Cardiac muscle cell (in vitro differentiated cells and primary cell): ENCODE measurements at regions not wholly inside any gene's neighbourhood (a gene's known extent, or its start where the extent isn't known, plus 50 kb on each side); places are given as distances from the start of the nearest gene placed in this dataset.

Experiments used
- DNase-seq, 2 donors: peaks; one replicate each; pipeline versions ENCODE4 v3.0.0 to v3.0.0-alpha.2; 2010 to 2017; ENCODE audit warnings: low read depth in 1 of 2, low spot score in 1 of 2
- H3K27ac ChIP-seq: fragments of 200-600 bp; sonication (generic); 2 replicates; pipeline ENCODE4 v1.5.1; 2016
- H3K27me3 ChIP-seq: fragments of 200-600 bp; sonication (generic); 2 replicates; pipeline ENCODE4 v1.6.0; 2016; ENCODE audit warnings: control low read depth
- H3K36me3 ChIP-seq: fragments of 200-600 bp; sonication (generic); 2 replicates; pipeline ENCODE4 v1.5.1; 2016; ENCODE audit warnings: control low read depth
- H3K4me1 ChIP-seq: fragments of 200-600 bp; sonication (generic); 2 replicates; pipeline ENCODE4 v1.8.1; 2017; ENCODE audit warnings: low read depth, mild to moderate bottlenecking, mixed run types
- H3K4me3 ChIP-seq: fragments of 200-600 bp; sonication (generic); 2 replicates; pipeline ENCODE4 v1.5.1; 2016; ENCODE audit warnings: mild to moderate bottlenecking
- H3K9me3 ChIP-seq: fragments of 200-600 bp; sonication (generic); 2 replicates; pipeline ENCODE4 v1.5.1; 2017; ENCODE audit warnings: low read depth, mild to moderate bottlenecking, control low read depth
- TF ChIP-seq, protein P1 (sequence below): IDR thresholded peaks from 2 replicates; pipeline ENCODE4 v1.5.1; 2012; ENCODE audit warnings: low read depth, mild to moderate bottlenecking, low read length

DNA sequence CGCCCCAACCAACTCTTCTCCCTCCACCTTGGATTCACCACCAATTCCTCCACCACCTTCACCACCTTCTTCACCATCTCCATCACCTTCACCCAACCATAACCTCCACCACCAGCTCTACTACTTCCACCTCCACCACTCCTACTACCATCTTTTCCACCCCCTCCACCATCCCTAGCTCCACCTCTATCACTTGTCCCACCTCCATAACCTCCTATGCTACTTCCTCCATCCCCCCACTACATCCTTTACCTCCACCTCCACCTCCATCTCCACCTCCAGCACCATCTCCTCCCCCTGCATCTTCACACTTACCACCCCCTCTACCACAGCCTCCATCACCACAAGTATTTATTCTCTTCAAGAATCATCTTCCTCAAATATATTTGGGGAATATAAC is 254.9 kb upstream of the EGLN3 start:
- Histone ChIP-seq H3K27me3 (no peaks in the 10 kb centered on the region), H3K27ac (no peak overlapping the region), H3K4me3 (no peak overlapping the region), H3K4me1 (no peaks in the 10 kb centered on the region), H3K36me3 (no peaks in the 10 kb centered on the region), H3K9me3 (no peaks in the 10 kb centered on the region)
- TF ChIP-seq, protein P1, sequence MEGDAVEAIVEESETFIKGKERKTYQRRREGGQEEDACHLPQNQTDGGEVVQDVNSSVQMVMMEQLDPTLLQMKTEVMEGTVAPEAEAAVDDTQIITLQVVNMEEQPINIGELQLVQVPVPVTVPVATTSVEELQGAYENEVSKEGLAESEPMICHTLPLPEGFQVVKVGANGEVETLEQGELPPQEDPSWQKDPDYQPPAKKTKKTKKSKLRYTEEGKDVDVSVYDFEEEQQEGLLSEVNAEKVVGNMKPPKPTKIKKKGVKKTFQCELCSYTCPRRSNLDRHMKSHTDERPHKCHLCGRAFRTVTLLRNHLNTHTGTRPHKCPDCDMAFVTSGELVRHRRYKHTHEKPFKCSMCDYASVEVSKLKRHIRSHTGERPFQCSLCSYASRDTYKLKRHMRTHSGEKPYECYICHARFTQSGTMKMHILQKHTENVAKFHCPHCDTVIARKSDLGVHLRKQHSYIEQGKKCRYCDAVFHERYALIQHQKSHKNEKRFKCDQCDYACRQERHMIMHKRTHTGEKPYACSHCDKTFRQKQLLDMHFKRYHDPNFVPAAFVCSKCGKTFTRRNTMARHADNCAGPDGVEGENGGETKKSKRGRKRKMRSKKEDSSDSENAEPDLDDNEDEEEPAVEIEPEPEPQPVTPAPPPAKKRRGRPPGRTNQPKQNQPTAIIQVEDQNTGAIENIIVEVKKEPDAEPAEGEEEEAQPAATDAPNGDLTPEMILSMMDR, result no peak
- DNase-seq, result no peak

DNA sequence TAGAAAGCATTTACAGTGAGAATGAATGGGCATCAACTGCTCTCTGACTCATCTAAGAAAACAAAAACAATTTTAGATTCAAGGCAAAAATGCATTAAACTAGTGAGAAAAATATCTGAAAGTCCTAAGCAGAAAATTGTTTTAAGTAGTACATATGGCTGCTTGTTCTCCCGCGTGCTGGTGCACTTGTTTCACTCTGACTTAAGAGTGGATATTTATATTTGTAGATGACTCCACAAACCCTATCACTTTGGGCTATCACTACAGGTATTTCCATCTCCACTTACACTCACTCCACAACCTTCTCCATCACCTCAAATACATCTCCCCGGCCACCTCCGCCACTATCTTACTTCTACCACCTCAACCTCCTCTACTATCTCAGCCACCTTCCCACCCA is 253.9 kb upstream of the EGLN3 start:
- no peak for DNase-seq
- Histone ChIP-seq H3K4me3 (no peak overlapping the region), H3K27ac (no peak overlapping the region), H3K9me3 (no peaks in the 10 kb centered on the region), H3K4me1 (no peaks in the 10 kb centered on the region), H3K27me3 (no peaks in the 10 kb centered on the region), H3K36me3 (no peaks in the 10 kb centered on the region)
- TF ChIP-seq, protein P1, result no peak

DNA sequence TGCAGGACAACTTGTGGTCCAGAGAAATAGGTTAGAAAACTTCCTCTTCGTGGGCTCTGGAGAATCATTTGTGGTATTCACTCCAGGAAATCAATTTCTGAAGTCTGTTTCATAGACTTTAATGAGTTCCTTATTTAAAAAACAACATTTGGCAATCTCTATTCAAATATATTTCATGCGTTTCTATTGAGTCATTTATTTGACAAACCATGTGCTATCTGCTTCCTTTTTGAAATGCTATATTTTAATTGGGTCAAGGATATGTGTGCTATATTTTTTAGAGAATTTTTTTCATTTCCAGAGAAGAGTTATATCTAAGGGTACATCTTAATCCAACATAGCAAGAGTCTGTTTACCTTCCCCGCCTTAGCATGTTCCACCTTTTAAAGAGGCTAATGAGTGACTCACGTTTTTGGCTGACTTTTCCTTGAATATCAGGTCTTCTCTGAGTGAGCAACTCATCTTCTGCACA is 252.4 kb upstream of the EGLN3 start:
- H3K4me3 ChIP-seq, result no peak overlapping the region
- TF ChIP-seq, protein P1, result no peak
- H3K9me3 ChIP-seq, result no peaks in the 10 kb centered on the region
- H3K4me1 ChIP-seq, result no peaks in the 10 kb centered on the region
- no peaks in the 10 kb centered on the region for H3K36me3 ChIP-seq
- DNase-seq, result no peak
- H3K27me3 ChIP-seq, result no peaks in the 10 kb centered on the region
- no peak overlapping the region for H3K27ac ChIP-seq

DNA sequence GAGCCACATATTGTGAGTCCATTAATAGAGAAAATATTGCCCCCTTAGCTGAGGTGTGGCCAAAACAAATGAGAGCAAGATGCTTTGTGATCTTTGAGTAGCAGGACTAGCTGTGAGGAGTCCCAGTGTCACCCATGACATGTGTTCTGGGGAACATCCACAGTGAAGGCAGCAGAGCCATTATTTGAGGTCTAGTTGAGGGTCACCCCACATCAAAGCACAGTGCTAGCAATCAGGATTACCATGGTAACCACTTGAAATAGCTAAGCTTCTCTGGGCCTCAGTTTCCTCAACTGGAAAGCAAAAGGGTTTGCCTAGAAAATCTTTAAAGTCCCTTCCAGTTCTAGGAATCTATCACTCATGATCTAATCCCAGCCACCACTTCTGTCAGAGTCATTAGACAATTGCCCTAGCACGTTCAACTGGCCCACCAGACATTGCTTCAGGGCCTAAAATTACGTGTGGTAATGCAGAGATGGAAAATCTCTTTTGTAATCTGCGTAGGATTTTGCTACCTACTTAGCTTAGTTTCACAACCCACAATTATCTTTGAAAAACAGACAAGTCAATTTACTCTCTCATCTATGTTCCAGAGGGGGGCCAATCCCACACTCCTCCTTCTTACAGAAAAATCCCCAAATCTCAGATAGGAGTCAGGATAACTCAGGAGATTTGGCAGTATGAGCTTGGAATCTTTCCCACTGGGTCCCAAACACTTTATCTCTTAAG is 251.2 kb upstream of the EGLN3 start:
- H3K9me3 ChIP-seq, result no peaks in the 10 kb centered on the region
- DNase-seq, result no peak
- no peak overlapping the region for H3K4me3 ChIP-seq
- TF ChIP-seq, protein P1, result no peak
- H3K36me3 ChIP-seq, result no peaks in the 10 kb centered on the region
- no peak overlapping the region for H3K27ac ChIP-seq
- H3K4me1 ChIP-seq, result no peaks in the 10 kb centered on the region
- no peaks in the 10 kb centered on the region for H3K27me3 ChIP-seq

DNA sequence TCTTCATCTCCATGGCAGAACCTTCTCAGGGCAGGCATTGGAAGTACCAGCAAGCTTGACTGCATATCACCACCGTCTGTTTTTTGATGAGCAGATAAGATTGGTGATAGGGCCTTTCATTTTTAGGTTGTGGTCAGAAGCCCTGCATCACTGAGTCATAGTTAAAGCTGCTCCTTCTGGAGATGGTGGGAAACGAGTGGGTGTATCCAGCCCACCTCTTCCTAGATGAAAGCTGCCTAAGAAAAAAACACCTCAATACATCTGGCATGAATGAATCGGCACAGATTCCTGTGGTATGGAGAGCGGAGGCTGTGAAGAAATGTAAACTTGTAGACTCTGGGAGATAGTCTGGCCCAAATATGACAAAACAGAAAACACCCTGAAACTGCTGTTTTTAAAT is 248.7 kb upstream of the EGLN3 start:
- H3K27ac ChIP-seq, result no peak overlapping the region
- H3K4me3 ChIP-seq, result no peak overlapping the region
- H3K27me3 ChIP-seq, result no peaks in the 10 kb centered on the region
- TF ChIP-seq, protein P1, result no peak
- DNase-seq, result peak in 1 of 2 donors; percentile 21
- H3K36me3 ChIP-seq, result no peaks in the 10 kb centered on the region
- no peaks in the 10 kb centered on the region for H3K4me1 ChIP-seq
- no peaks in the 10 kb centered on the region for H3K9me3 ChIP-seq
